HFF-Myc (cell line): ENCODE measurements at regions not wholly inside any gene's neighbourhood (a gene's known extent, or its start where the extent isn't known, plus 50 kb on each side); places are given as distances from the start of the nearest gene placed in this dataset.

ENCODE experiments used
- DNase-seq: peaks from one replicate; pipeline ENCODE4 v3.0.0-alpha.2; 2011; ENCODE audit warnings: low read depth; ENCODE audit errors: extremely low read depth
- H3K4me3 ChIP-seq: replicated peaks from 2 replicates; pipeline ENCODE4 v1.5.1; 2011; ENCODE audit warnings: low read depth, mild to moderate bottlenecking, control low read depth, low read length
- CTCF ChIP-seq: IDR thresholded peaks from 2 replicates; pipeline ENCODE4 v1.5.1; 2012; ENCODE audit warnings: mild to moderate bottlenecking, low read depth, low read length, control low read depth; ENCODE audit errors: missing control alignments

- no peak overlapping the region for H3K4me3 ChIP-seq
- DNase-seq: no peak
- TF ChIP-seq CTCF: no peak
Observed at GRCh38 chr18:41324934-41325333, 630.1 kb upstream of the PIK3C3 start.

- no peak for DNase-seq
- no peak overlapping the region for H3K4me3 ChIP-seq
- TF ChIP-seq CTCF: no peak
Observed at GRCh38 chr18:41324020-41324791, 630.8 kb upstream of the PIK3C3 start.

GRCh38 chr18:41323044-41323443 is 632.0 kb upstream of the PIK3C3 start:
- TF ChIP-seq CTCF: no peak
- DNase-seq: no peak
- no peak overlapping the region for H3K4me3 ChIP-seq

GRCh38 chr18:41320100-41320499 is 634.9 kb upstream of the PIK3C3 start:
- TF ChIP-seq CTCF: no peak
- no peak for DNase-seq
- H3K4me3 ChIP-seq: no peak overlapping the region

- no peak for TF ChIP-seq CTCF
- DNase-seq: no peak
- no peak overlapping the region for H3K4me3 ChIP-seq
Observed at GRCh38 chr18:41315134-41315533, 639.9 kb upstream of the PIK3C3 start.

- DNase-seq: no peak
- TF ChIP-seq CTCF: no peak
- no peak overlapping the region for H3K4me3 ChIP-seq
Observed at GRCh38 chr18:41311571-41312547, 643.2 kb upstream of the PIK3C3 start.
